ENCODE measurements at regions not wholly inside any gene's neighbourhood (a gene's known extent, or its start where the extent isn't known, plus 50 kb on each side); places are given as distances from the start of the nearest gene placed in this dataset.

GRCh38 chrX:121592884-121593283 lies 545.5 kb downstream of the GLUD2 start:
- TF ChIP-seq CTCF (IDR thresholded peaks at IDR 0.05) = no peak
- no peak for TF ChIP-seq POLR2A (IDR thresholded peaks at IDR 0.05)

All from thyroid gland (tissue), 4 donors.